Breast epithelium (tissue), 4 donors: ENCODE measurements at regions not wholly inside any gene's neighbourhood (a gene's known extent, or its start where the extent isn't known, plus 50 kb on each side); places are given as distances from the start of the nearest gene placed in this dataset.

Experiments
- DNase-seq, 2 donors: peaks; one replicate each; pipeline ENCODE4 v3.0.0-alpha.2; 2019; ENCODE audit warnings: low spot score in 2 of 2
- H3K27ac ChIP-seq, 2 donors: fragments of 200-600 bp; sonication (generic) in 1 of 2; one replicate each; pipeline ENCODE4 v1.5.1; 2016 to 2019; ENCODE audit warnings: mild to moderate bottlenecking in 1 of 2
- H3K27me3 ChIP-seq, 2 donors: fragments of 200-600 bp; sonication (generic) in 1 of 2; one replicate each; pipeline versions ENCODE4 v1.5.1 to v1.6.0; 2017 to 2019; ENCODE audit warnings: control low read depth in 1 of 2, mild to moderate bottlenecking in 1 of 2
- H3K36me3 ChIP-seq: fragments of 200-600 bp; one replicate; pipeline ENCODE4 v1.5.1; 2019
- H3K4me1 ChIP-seq, 2 donors: fragments of 200-600 bp; sonication (generic); one replicate each; pipeline ENCODE4 v1.5.1; 2016 to 2019; ENCODE audit warnings: control low read depth in 1 of 2
- H3K4me3 ChIP-seq, 3 donors: fragments of 200-600 bp; sonication (generic); 1 replicate in 2 of 3; 2 replicates in 1 of 3; pipeline ENCODE4 v1.5.1; 2016 to 2019; ENCODE audit warnings: mild to moderate bottlenecking in 3 of 3, moderate library complexity in 2 of 3
- H3K9me3 ChIP-seq, 2 donors: fragments of 200-600 bp; sonication (generic) in 1 of 2; one replicate each; pipeline ENCODE4 v1.5.1; 2016 to 2019; ENCODE audit warnings: control low read depth in 1 of 2
- CTCF ChIP-seq, 3 donors: fragments of 450-650 bp; IDR thresholded peaks; one replicate each; pipeline ENCODE4 v1.5.1; 2016 to 2017; ENCODE audit warnings: antibody characterized with exemption in 3 of 3, mild to moderate bottlenecking in 3 of 3, moderate library complexity in 3 of 3
- POLR2A ChIP-seq: fragments of 450-650 bp; IDR thresholded peaks from one replicate; pipeline ENCODE4 v1.6.1; 2016; ENCODE audit warnings: antibody characterized with exemption, mild to moderate bottlenecking, moderate library complexity
- POLR2AphosphoS5 ChIP-seq, 3 donors: sonication (generic); formaldehyde crosslinking; IDR thresholded peaks; one replicate each; pipeline ENCODE4 v1.6.1; 2017; ENCODE audit warnings: antibody characterized with exemption in 3 of 3
- intact Hi-C: fragments of 100-400 bp; cut with DNase I; formaldehyde crosslinking; loops from one replicate; pipeline ENCODE4 v1.15.1; 2023; ENCODE audit warnings: low total_unique reads

DNA sequence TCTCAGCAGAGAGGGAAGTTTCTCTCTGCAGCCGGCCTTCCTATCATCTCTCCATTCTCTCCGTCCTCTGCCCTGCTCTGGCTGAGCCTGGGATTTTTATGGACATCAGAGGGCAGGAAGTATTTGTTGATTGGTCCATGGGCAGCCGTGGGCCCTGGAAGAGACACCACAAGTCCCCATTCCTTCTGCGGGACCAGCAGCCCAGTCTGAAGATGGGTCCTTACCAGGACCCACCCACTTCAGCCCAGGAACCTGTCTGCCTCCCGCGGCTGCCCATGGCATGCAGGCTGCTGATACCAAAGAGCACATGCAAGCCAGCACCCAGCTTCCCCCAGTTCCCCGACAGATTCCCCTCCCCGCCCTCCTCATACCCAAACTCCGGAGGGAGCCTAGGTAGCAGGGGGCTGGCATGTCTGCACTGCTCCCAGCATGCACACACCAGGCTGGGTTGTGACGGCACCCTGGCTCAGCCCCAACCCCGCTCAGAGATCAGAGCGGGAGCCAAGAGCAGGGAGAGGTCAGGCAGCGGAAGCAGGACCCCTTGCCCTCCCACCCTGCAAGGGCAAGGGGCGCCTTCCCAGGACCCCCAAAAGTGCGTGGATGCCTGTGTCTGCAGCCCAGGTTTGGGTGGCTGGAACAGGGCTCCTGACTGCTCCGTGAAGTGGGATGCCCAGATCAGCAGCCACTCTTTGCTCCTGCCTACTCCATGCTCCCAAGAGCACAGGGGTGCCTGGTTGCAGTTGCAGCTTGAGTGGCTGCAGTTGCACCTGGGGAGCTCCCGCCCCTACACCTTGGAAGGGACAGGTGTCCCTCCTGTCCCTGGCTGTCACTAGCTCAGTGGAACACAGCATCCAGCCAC is 538.6 kb upstream of the POT1 start:
- Histone ChIP-seq H3K27ac (no peak overlapping the region), H3K4me3 (no peak overlapping the region), H3K36me3 (no peaks in the 10 kb centered on the region), H3K27me3 (no peaks in the 10 kb centered on the region), H3K4me1 (no peaks in the 10 kb centered on the region), H3K9me3 (no peaks in the 10 kb centered on the region)
- TF ChIP-seq POLR2AphosphoS5 (IDR thresholded peaks at IDR 0.05) (no peak), POLR2A (no peak)
- intact Hi-C loops, result no loop called here
- no peak for DNase-seq

GRCh38 chr7:125465527-125465926 is 535.9 kb upstream of the POT1 start:
- no peak overlapping the region for H3K27ac ChIP-seq
- H3K4me3 ChIP-seq, result no peak overlapping the region
- no peaks in the 10 kb centered on the region for H3K27me3 ChIP-seq
- no peaks in the 10 kb centered on the region for H3K4me1 ChIP-seq
- no peak for DNase-seq
- intact Hi-C loops, result no loop called here
- H3K9me3 ChIP-seq, result peaks cover 0 to 2% of the 10 kb centered on the region in 2 donors
- H3K36me3 ChIP-seq, result no peaks in the 10 kb centered on the region
- TF ChIP-seq POLR2A (no peak), CTCF (IDR thresholded peaks at IDR 0.05) (no peak), POLR2AphosphoS5 (IDR thresholded peaks at IDR 0.05) (no peak)

- no peak for TF ChIP-seq POLR2AphosphoS5 (IDR thresholded peaks at IDR 0.05)
- no peak for TF ChIP-seq CTCF (IDR thresholded peaks at IDR 0.05)
- TF ChIP-seq POLR2A, result no peak
- no peaks in the 10 kb centered on the region for H3K27me3 ChIP-seq
- intact Hi-C loops, result no loop called here
- H3K9me3 ChIP-seq, result peaks cover 4 to 23% of the 10 kb centered on the region in 2 donors
- H3K4me1 ChIP-seq, result no peaks in the 10 kb centered on the region
- DNase-seq, result no peak
- H3K36me3 ChIP-seq, result no peaks in the 10 kb centered on the region
- H3K4me3 ChIP-seq, result no peak overlapping the region
- H3K27ac ChIP-seq, result no peak overlapping the region
Observed at GRCh38 chr7:125462615-125463014, 533.0 kb upstream of the POT1 start.

DNA sequence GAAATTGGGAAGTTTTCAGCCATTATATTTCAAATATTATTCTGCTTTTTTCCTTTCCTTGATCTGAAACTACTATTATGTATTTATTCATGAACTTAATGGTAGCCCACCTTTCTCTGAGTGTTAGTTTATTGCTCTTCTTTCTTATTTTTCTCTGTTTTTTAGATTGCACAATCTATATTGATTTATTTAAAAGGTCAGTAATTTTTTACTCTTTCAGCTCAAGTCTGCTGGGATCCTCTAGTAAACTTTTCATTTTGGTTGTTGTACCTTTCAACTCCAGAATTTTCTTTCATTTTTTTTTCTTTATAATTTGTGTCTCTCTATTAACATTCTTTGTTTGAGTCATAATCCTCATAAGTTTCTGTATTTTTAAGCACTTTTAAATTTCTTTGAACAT is 529.4 kb upstream of the POT1 start:
- TF ChIP-seq CTCF (IDR thresholded peaks at IDR 0.05) (no peak), POLR2A (no peak), POLR2AphosphoS5 (IDR thresholded peaks at IDR 0.05) (no peak)
- no peaks in the 10 kb centered on the region for H3K27me3 ChIP-seq
- no peaks in the 10 kb centered on the region for H3K4me1 ChIP-seq
- H3K36me3 ChIP-seq, result no peaks in the 10 kb centered on the region
- H3K9me3 ChIP-seq, result peaks cover 4 to 23% of the 10 kb centered on the region in 2 donors
- intact Hi-C loops, result no loop called here
- no peak overlapping the region for H3K4me3 ChIP-seq
- H3K27ac ChIP-seq, result no peak overlapping the region
- no peak for DNase-seq

DNA sequence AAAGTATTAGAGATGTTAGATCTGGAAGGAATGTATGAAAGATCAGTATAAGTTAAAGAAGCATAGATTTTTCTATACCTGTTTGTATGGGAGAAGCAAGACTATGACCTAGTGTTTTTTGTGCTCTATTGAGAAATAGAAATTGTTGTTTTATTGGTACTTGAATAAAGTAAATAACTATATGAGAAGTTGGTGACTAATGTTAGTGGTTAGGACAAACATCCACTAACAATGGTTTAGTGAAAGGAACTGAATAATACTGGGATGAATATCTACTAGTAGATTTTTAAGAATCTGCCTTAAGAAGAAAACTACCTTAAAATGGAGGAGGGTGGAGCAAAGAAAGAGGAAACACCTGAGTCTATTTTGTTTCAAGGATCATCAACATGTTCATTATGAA is 521.1 kb upstream of the POT1 start:
- no peak overlapping the region for H3K27ac ChIP-seq
- no peak for DNase-seq

More for the DNA sequence above, 521.1 kb upstream of the POT1 start:
- Histone ChIP-seq H3K36me3 (no peaks in the 10 kb centered on the region), H3K4me1 (no peaks in the 10 kb centered on the region), H3K4me3 (no peak overlapping the region), H3K9me3 (no peaks in the 10 kb centered on the region), H3K27me3 (no peaks in the 10 kb centered on the region)
- intact Hi-C loops, result no loop called here
- TF ChIP-seq CTCF (IDR thresholded peaks at IDR 0.05) (no peak), POLR2A (no peak), POLR2AphosphoS5 (IDR thresholded peaks at IDR 0.05) (no peak)
